OCI-LY7 (cell line): ENCODE measurements at regions not wholly inside any gene's neighbourhood (a gene's known extent, or its start where the extent isn't known, plus 50 kb on each side); places are given as distances from the start of the nearest gene placed in this dataset. TPM values are rescaled to one million over a fixed set of nuclear protein-coding genes. Genes with fewer than 3 reads are reported as not detected.

Experiments
- small RNA-seq: library from RNA; depleted of rRNA; stranded (forward); fragments of <200 nt; gene quantifications from one replicate; pipeline ENCODE3, GENCODE V24; 2014

Small RNA genes lying in the stretch of these regions (small RNA-seq; reads per million reads assigned to genes)
- gene AL117339.3, result not detected
- gene RNU6-1118P, result not detected
